Astrocyte (in vitro differentiated cells and primary cell): ENCODE measurements at regions not wholly inside any gene's neighbourhood (a gene's known extent, or its start where the extent isn't known, plus 50 kb on each side); places are given as distances from the start of the nearest gene placed in this dataset.

Source experiments
- DNase-seq: peaks from one replicate; pipeline ENCODE4 v3.0.0-alpha.2; 2010; ENCODE audit warnings: low read depth
- FAIRE-seq: peaks from 2 replicates; lab custom pipeline; 2011; peaks lifted over from hg19 to GRCh38; lab: Jason Lieb, UNC
- H2AFZ ChIP-seq: 2 replicates; pipeline ENCODE4 v1.6.0; 2012; ENCODE audit warnings: low read depth, low read length, inconsistent platforms
- H3K27ac ChIP-seq: 2 replicates; pipeline ENCODE4 v1.5.1; 2011; ENCODE audit warnings: low read depth, low read length, inconsistent platforms
- H3K27me3 ChIP-seq: 2 replicates; pipeline ENCODE4 v1.6.0; 2011; ENCODE audit warnings: low read length, inconsistent platforms; ENCODE audit not compliant: insufficient read depth
- H3K36me3 ChIP-seq: 2 replicates; pipeline ENCODE4 v1.5.1; 2011; ENCODE audit warnings: low read length, inconsistent platforms; ENCODE audit not compliant: insufficient read depth
- H3K4me1 ChIP-seq: 2 replicates; pipeline ENCODE4 v1.5.1; 2011; ENCODE audit warnings: low read length, inconsistent platforms; ENCODE audit not compliant: insufficient read depth
- H3K4me2 ChIP-seq: 2 replicates; pipeline ENCODE4 v1.6.0; 2012; ENCODE audit warnings: low read length, inconsistent platforms
- H3K4me3 ChIP-seq: 2 replicates; pipeline ENCODE4 v1.5.1; 2011; ENCODE audit warnings: low read depth, mild to moderate bottlenecking, low read length, inconsistent platforms; ENCODE audit not compliant: insufficient read depth
- H3K79me2 ChIP-seq: 2 replicates; pipeline ENCODE4 v1.6.0; 2012; ENCODE audit warnings: mild to moderate bottlenecking, low read length, inconsistent platforms; ENCODE audit not compliant: insufficient read depth
- H3K9ac ChIP-seq: 2 replicates; pipeline ENCODE4 v1.6.0; 2012; ENCODE audit warnings: mild to moderate bottlenecking, low read length, inconsistent platforms
- H3K9me3 ChIP-seq: 2 replicates; pipeline ENCODE4 v1.5.1; 2012; ENCODE audit warnings: low read depth, mild to moderate bottlenecking, low read length, inconsistent platforms; ENCODE audit not compliant: insufficient read depth
- H4K20me1 ChIP-seq: 2 replicates; pipeline ENCODE4 v1.6.0; 2012; ENCODE audit warnings: low read length, inconsistent platforms; ENCODE audit not compliant: insufficient read depth
- H3K27ac Mint-ChIP-seq: one replicate; pipeline ENCODE4 v1.8.0; 2021; ENCODE audit warnings: mild to moderate bottlenecking, mixed read lengths; ENCODE audit not compliant: unreplicated experiment
- H3K27me3 Mint-ChIP-seq: one replicate; pipeline ENCODE4 v1.8.0; 2021; ENCODE audit warnings: low read depth, mixed read lengths; ENCODE audit not compliant: unreplicated experiment
- H3K36me3 Mint-ChIP-seq: one replicate; pipeline ENCODE4 v1.8.0; 2021; ENCODE audit warnings: low read depth, mixed read lengths; ENCODE audit not compliant: unreplicated experiment
- H3K4me1 Mint-ChIP-seq: one replicate; pipeline ENCODE4 v1.8.0; 2021; ENCODE audit warnings: low read depth, mixed read lengths; ENCODE audit not compliant: unreplicated experiment
- H3K4me3 Mint-ChIP-seq: one replicate; pipeline ENCODE4 v1.8.0; 2021; ENCODE audit warnings: mild to moderate bottlenecking, moderate library complexity, mixed read lengths; ENCODE audit not compliant: unreplicated experiment
- H3K9me3 Mint-ChIP-seq: one replicate; pipeline ENCODE4 v1.8.0; 2021; ENCODE audit warnings: mild to moderate bottlenecking, mixed read lengths; ENCODE audit not compliant: unreplicated experiment
- EZH2 ChIP-seq: IDR thresholded peaks from 2 replicates; pipeline ENCODE4 v1.6.1; 2012; ENCODE audit warnings: mild to moderate bottlenecking, low read length, inconsistent platforms; ENCODE audit not compliant: insufficient read depth
- TF ChIP-seq, protein P1 (sequence below): IDR thresholded peaks from 2 replicates; pipeline ENCODE4 v1.5.1; 2011; ENCODE audit warnings: low read depth, mild to moderate bottlenecking, inconsistent platforms, low read length, moderate library complexity; ENCODE audit not compliant: insufficient read depth

DNA sequence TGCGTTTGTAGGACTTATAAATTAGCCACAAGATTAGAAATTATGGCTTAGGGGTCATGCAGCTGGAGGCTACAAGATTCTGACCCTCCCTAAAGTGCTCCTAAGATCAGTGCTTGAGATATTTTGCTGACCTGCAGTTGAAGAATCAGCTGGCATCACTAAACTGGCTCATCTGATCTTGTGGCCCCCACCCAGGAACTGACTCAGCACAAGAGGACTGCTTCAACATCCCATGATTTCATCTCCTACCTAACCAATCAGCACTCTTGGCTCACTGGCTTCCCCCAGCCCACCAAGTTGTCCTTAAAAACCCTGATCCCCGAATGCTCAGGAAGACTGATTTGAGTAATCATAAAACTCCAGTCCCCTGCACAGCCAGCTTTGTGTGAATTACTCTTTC, 86.4 kb upstream of the ERCC4 start:
- Histone ChIP-seq H3K4me2 (no peak overlapping the region), H3K9ac (no peak overlapping the region), H3K27me3 (no peaks in the 10 kb centered on the region), H3K4me1 (no peaks in the 10 kb centered on the region), H3K79me2 (no peaks in the 10 kb centered on the region), H2AFZ (no peak overlapping the region), H3K27ac (no peak overlapping the region), H3K9me3 (no peaks in the 10 kb centered on the region), H4K20me1 (no peaks in the 10 kb centered on the region), H3K36me3 (no peaks in the 10 kb centered on the region), H3K4me3 (no peak overlapping the region)
- peaks cover 4% of the 10 kb centered on the region for H3K27me3 Mint-ChIP-seq
- H3K9me3 Mint-ChIP-seq: peaks cover 2% of the 10 kb centered on the region
- no peak for TF ChIP-seq EZH2
- TF ChIP-seq, protein P1, sequence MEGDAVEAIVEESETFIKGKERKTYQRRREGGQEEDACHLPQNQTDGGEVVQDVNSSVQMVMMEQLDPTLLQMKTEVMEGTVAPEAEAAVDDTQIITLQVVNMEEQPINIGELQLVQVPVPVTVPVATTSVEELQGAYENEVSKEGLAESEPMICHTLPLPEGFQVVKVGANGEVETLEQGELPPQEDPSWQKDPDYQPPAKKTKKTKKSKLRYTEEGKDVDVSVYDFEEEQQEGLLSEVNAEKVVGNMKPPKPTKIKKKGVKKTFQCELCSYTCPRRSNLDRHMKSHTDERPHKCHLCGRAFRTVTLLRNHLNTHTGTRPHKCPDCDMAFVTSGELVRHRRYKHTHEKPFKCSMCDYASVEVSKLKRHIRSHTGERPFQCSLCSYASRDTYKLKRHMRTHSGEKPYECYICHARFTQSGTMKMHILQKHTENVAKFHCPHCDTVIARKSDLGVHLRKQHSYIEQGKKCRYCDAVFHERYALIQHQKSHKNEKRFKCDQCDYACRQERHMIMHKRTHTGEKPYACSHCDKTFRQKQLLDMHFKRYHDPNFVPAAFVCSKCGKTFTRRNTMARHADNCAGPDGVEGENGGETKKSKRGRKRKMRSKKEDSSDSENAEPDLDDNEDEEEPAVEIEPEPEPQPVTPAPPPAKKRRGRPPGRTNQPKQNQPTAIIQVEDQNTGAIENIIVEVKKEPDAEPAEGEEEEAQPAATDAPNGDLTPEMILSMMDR: no peak
- H3K27ac Mint-ChIP-seq: no peak overlapping the region
- H3K36me3 Mint-ChIP-seq: no peaks in the 10 kb centered on the region
- FAIRE-seq (no peak), DNase-seq (no peak)
- H3K4me1 Mint-ChIP-seq: peaks cover 4% of the 10 kb centered on the region
- H3K4me3 Mint-ChIP-seq: no peak overlapping the region

GRCh38 chr16:13835387-13835786, 84.6 kb upstream of the ERCC4 start:
- Mint-ChIP-seq H3K4me1 (peaks cover 4% of the 10 kb centered on the region), H3K27me3 (peaks cover 13% of the 10 kb centered on the region), H3K27ac (peak overlapping the region; percentile 36), H3K36me3 (no peaks in the 10 kb centered on the region), H3K4me3 (peak overlapping the region; percentile 25), H3K9me3 (peaks cover 2% of the 10 kb centered on the region)
- H3K79me2 ChIP-seq: no peaks in the 10 kb centered on the region
- H2AFZ ChIP-seq: no peak overlapping the region
- FAIRE-seq (no peak), DNase-seq (no peak)
- no peak overlapping the region for H3K4me3 ChIP-seq
- H3K27ac ChIP-seq: no peak overlapping the region
- no peaks in the 10 kb centered on the region for H3K36me3 ChIP-seq
- H3K9me3 ChIP-seq: no peaks in the 10 kb centered on the region
- no peak overlapping the region for H3K4me2 ChIP-seq
- TF ChIP-seq EZH2: no peak
- TF ChIP-seq, protein P1: no peak
- H3K27me3 ChIP-seq: no peaks in the 10 kb centered on the region
- H3K9ac ChIP-seq: no peak overlapping the region
- no peaks in the 10 kb centered on the region for H4K20me1 ChIP-seq
- no peaks in the 10 kb centered on the region for H3K4me1 ChIP-seq

- Histone ChIP-seq H3K27ac (no peak overlapping the region), H3K4me2 (no peak overlapping the region), H2AFZ (no peak overlapping the region), H3K27me3 (no peaks in the 10 kb centered on the region), H3K9me3 (no peaks in the 10 kb centered on the region), H3K4me1 (no peaks in the 10 kb centered on the region), H3K79me2 (no peaks in the 10 kb centered on the region), H3K9ac (no peak overlapping the region), H3K36me3 (no peaks in the 10 kb centered on the region), H4K20me1 (no peaks in the 10 kb centered on the region), H3K4me3 (no peak overlapping the region)
- H3K27ac Mint-ChIP-seq: peak overlapping the region; percentile 54
- peaks cover 16% of the 10 kb centered on the region for H3K27me3 Mint-ChIP-seq
- H3K9me3 Mint-ChIP-seq: peaks cover 2% of the 10 kb centered on the region
- H3K36me3 Mint-ChIP-seq: no peaks in the 10 kb centered on the region
- no peak overlapping the region for H3K4me3 Mint-ChIP-seq
- no peak for TF ChIP-seq EZH2
- FAIRE-seq (no peak), DNase-seq (no peak)
- H3K4me1 Mint-ChIP-seq: peaks cover 4% of the 10 kb centered on the region
Measured at GRCh38 chr16:13835935-13836730, 83.8 kb upstream of the ERCC4 start.
